PC-9 (cell line): ENCODE measurements at regions not wholly inside any gene's neighbourhood (a gene's known extent, or its start where the extent isn't known, plus 50 kb on each side); places are given as distances from the start of the nearest gene placed in this dataset.

Source experiments
- EZH2 ChIP-seq: fragments of 200-600 bp; sonication (generic); IDR thresholded peaks from 2 replicates; pipeline ENCODE4 v1.8.0; 2017; ENCODE audit warnings: antibody characterized with exemption, low read depth
- TF ChIP-seq, protein P1 (sequence below): fragments of 200-600 bp; sonication (generic); conservative IDR thresholded peaks from 2 replicates; pipeline ENCODE4 v1.6.1; 2017; ENCODE audit warnings: mixed run types, antibody characterized with exemption, mild to moderate bottlenecking, moderate library complexity

DNA sequence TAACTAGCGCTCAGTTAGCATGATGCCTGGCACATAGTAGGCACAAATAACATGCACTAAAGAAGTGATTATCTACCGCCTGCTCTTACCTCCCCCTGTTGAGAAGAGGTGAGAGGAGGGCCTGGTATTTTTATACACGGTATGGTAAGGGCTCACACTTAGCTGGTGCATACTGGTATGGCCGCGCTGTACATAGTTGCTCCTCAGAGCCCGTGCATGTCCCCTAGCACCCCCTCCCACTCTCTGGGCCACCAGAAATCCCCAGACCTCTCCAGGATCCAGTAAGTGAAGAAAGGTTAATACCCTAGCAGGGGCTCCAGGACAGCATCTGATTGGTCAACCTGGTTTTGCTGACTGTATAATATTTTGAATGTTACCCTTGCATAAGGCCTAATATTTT lies 121.4 kb downstream of the RAB11FIP2 start:
- TF ChIP-seq, protein P1, sequence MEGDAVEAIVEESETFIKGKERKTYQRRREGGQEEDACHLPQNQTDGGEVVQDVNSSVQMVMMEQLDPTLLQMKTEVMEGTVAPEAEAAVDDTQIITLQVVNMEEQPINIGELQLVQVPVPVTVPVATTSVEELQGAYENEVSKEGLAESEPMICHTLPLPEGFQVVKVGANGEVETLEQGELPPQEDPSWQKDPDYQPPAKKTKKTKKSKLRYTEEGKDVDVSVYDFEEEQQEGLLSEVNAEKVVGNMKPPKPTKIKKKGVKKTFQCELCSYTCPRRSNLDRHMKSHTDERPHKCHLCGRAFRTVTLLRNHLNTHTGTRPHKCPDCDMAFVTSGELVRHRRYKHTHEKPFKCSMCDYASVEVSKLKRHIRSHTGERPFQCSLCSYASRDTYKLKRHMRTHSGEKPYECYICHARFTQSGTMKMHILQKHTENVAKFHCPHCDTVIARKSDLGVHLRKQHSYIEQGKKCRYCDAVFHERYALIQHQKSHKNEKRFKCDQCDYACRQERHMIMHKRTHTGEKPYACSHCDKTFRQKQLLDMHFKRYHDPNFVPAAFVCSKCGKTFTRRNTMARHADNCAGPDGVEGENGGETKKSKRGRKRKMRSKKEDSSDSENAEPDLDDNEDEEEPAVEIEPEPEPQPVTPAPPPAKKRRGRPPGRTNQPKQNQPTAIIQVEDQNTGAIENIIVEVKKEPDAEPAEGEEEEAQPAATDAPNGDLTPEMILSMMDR: no peak
- TF ChIP-seq EZH2: no peak
